ENCODE measurements at regions not wholly inside any gene's neighbourhood (a gene's known extent, or its start where the extent isn't known, plus 50 kb on each side); places are given as distances from the start of the nearest gene placed in this dataset.
"Not testable (repeated sequence)": the region's sequence is repeated elsewhere in the genome, so short reads cannot be mapped to it uniquely, and the experiment has no call there.

- DNase-seq (ENCODE audit: low read depth) = no peak
Observed at GRCh38 chr4:58368221-58368620, 1258.0 kb upstream of the IGFBP7 start.

GRCh38 chr4:58360354-58361133 is 1250.4 kb upstream of the IGFBP7 start:
- DNase-seq (ENCODE audit: low read depth) = no peak

DNA sequence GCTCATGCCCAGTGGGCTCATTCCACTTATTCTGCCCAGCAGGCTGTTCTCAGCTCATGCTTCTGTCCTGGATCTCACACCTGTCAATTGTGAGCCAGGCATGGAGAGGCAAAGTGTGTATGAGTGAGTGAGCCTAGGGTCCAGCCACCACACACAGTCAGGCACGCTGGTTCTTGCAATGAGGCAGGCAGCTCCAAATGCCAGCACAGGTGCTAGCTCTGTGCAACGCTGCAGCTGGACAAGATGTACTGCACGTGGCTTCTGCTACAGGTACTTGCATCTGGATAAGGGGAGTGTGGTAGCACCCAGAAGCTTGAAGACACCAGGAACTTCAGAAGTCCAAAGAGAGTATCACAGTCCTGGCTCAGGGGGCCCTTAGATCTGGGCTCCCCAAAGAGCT is 1249.4 kb upstream of the IGFBP7 start:
- no peak for DNase-seq (ENCODE audit: low read depth)

GRCh38 chr4:58357947-58358346 is 1247.8 kb upstream of the IGFBP7 start:
- DNase-seq (ENCODE audit: low read depth) = no peak

DNA sequence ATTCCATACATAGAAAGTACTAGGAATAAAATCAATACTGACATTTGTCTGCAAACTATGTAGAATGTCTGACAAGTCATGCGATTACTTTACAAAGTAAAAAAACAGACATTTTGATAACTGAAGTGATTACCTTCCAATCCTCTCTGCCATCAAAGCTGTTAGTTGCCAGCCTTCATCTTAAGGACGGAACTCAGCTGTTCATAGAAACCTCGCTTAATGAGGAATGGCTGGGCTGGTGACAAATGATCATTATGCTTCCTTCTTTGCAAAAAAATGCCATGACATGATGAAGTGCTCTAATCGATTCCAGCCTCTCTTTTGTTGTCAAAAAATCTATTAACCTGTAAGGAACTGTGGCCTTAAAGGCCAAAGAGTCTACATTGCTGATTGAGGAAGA is 1214.9 kb upstream of the IGFBP7 start:
- DNase-seq (ENCODE audit: low read depth) = no peak

DNA sequence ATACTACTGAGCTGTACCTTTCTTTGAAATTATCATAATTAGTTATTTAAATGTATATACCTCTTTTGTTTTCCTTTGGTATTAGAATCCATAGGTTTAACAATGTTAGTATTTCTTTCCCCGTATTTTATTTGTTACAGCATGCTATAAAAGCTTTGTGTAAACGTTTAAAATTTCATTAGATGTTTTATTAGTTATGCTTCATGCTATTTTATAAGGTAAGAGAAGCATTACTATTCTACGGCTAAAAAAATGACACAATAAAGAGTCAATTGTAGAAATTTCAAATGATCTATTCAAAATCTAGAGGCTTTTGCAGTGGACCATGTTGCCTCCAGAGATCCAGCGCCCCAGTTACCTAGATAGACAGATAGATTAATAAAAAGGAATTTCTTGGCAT is 1203.3 kb upstream of the IGFBP7 start:
- DNase-seq (ENCODE audit: low read depth) = no peak

DNA sequence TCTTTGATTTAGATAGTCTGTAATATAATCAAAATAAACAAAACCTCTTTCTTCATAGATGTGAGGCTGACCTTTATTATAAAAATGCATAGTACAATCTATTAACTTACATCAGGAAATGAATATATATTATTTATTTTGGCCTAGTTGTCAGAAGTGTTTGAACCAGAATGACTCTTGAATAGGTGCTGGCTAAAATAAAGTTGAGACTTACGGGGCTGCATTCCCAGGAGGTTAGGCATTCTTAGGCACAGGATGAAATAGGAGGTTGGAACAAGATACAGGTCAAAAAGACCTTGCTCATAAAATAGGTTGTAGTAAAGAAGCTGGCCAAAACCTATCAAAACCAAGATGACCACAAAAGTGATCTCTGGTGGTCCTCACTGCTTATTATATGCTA is 1193.3 kb upstream of the IGFBP7 start:
- no peak for DNase-seq (ENCODE audit: low read depth)

GRCh38 chr4:58301376-58301999 is 1191.3 kb upstream of the IGFBP7 start:
- DNase-seq (ENCODE audit: low read depth) = no peak

DNA sequence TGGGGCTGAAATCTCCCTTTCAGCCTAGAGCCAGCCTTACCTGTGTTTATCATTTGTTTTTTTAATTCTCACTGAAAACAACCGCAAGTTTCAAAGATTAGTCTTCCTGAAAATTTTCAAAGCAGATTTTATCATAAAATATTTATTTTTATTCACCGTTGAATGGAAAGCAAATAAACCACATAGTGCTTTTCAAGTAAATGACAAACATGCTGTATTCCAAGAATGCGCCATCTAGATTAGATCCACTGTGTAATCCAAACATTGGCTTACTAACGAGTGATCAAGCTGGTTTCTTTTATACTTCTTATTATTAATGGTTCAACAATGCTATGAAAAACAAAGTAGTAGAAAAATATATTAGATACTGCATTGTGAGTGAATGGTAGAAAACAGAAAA is 1176.2 kb upstream of the IGFBP7 start:
- DNase-seq (ENCODE audit: low read depth) = no peak

- not testable (repeated sequence) for DNase-seq (ENCODE audit: low read depth)
Observed at GRCh38 chr4:58280928-58281327, 1170.7 kb upstream of the IGFBP7 start.

DNA sequence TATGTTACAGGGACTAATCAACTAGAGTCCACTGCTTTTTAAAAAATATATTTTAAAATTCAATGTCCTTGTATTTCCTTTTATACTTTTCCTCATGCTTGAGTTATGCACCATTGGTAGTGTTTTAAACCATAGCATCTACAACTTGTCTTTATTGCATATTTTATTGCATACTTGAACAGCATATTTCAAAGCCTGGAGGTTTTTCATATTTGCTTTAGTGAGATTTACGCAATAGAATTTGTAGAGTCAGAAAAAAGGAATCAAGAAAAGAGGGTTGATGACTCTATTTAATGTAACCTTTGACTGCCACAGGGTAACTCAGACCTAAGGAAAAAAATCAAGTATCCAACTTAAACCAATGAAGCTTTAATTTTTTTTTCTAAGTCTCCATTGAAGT is 1165.7 kb upstream of the IGFBP7 start:
- no peak for DNase-seq (ENCODE audit: low read depth)

GRCh38 chr4:58274553-58274952 is 1164.4 kb upstream of the IGFBP7 start:
- DNase-seq (ENCODE audit: low read depth) = no peak

DNA sequence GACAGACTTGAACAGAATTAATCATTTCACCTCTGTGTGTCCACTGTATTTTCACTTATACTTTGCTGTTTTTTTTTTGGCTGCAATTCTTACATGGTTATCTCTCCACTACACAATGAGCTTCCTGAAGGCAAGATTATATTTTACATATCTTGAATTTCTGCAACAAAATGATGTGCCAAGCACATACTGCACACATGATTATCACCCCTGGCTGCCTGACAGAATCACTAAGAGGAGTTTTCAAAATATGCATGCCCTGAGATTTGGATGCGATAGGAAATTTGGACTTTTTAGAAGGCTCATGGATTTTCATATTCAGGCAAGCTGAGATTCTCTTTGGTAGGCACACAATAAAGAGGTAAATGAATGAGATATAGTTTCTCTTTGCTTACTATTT is 1162.1 kb upstream of the IGFBP7 start:
- no peak for DNase-seq (ENCODE audit: low read depth)

GRCh38 chr4:58265734-58266133 is 1155.5 kb upstream of the IGFBP7 start:
- DNase-seq (ENCODE audit: low read depth) = no peak

GRCh38 chr4:58261526-58261925 is 1151.3 kb upstream of the IGFBP7 start:
- no peak for DNase-seq (ENCODE audit: low read depth)

GRCh38 chr4:58254291-58254690 is 1144.1 kb upstream of the IGFBP7 start:
- no peak for DNase-seq (ENCODE audit: low read depth)

DNA sequence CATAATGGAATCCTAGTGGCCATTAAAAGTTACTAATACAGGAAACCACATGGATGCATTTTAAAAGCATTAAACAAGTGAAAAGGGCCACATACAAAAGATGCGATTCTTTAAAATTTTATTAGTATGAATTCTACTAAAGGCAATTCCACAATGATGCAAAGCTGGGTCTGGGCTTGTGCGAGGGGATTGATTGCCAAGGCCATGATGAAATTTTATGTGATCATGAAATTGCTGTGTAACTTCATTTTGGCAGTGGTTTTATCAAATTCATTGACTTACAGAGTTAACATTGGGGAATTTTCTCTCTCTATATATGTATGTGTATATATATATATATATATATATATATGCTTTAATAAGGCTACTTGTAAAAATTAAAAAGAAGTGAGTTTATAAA is 1142.5 kb upstream of the IGFBP7 start:
- no peak for DNase-seq (ENCODE audit: low read depth)

DNA sequence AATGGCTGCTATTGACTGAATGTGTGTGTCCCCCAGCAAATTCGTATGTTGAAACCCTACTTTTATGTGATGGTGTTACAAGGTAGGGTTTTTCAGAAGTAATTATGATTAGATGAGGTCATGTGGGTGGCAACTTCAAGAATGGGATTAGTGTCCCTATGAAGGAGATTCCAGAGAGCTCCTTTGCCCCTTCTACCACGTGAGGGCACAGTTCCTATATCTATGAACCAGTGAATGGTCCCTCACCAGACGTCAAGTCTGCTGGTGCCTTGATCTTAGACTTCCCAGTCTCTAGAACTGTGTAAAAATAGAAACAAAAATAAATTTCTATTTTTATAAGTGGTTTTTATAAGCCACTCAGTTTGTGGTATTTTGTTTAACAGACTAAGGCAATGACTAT is 1137.6 kb upstream of the IGFBP7 start:
- no peak for DNase-seq (ENCODE audit: low read depth)

DNA sequence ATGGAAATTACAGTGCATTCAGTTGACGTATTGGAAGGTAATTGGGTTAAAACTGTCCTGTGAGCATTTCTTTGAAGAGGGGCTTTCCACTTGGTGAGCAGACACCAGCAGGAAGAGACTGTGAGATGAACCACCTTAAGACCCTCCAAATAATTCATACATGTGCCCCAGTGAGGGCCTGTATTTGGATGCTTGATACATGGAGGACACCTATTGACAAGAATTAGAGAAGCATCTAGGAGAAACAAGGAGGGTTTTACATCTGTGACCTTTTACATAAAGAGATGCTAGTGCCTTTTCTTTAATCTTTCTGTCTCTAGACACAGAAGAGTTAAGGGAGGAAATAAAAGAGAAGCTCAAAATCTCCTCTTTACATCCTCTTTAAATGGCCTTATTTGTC is 1115.3 kb upstream of the IGFBP7 start:
- DNase-seq (ENCODE audit: low read depth) = no peak

DNA sequence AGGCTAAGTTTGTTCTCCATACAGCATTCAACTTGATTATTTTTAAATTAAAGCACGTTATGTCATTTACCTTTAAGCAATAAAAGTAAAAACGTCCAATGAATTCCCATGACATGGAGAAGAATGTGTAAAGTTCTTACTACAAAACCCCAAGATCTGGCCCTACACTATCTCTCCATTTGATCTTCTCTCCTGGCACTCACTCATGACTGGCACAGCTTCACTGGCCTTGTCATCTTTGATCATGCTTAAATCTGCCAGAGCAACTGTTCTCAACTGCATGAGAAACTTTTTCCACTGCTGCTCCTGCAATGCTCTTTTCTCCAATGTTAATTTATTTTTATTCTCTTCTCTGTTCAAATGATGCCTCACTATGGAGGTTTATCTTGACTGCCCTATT is 1109.0 kb upstream of the IGFBP7 start:
- no peak for DNase-seq (ENCODE audit: low read depth)

GRCh38 chr4:58216461-58216860 is 1106.3 kb upstream of the IGFBP7 start:
- DNase-seq (ENCODE audit: low read depth) = no peak

DNA sequence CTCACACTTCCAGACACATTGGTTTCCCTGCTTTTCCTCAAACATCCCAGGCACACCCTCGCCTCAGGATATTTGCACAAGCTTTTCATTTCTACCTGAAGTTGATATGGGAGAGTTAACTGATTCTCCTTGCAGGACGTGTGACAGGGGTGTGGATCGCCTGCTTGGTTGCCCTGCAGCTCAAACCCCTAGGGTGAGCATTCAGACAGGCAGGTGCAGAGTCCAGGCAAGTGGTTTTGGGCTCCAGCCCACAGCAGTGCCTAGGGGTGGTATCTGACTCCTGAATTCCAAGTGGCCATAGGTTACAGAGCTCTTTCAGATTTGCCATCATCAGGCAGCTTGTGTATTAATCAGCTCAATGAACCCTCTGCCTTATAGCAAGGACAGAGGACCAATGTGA is 1104.2 kb upstream of the IGFBP7 start:
- DNase-seq (ENCODE audit: low read depth) = no peak

DNA sequence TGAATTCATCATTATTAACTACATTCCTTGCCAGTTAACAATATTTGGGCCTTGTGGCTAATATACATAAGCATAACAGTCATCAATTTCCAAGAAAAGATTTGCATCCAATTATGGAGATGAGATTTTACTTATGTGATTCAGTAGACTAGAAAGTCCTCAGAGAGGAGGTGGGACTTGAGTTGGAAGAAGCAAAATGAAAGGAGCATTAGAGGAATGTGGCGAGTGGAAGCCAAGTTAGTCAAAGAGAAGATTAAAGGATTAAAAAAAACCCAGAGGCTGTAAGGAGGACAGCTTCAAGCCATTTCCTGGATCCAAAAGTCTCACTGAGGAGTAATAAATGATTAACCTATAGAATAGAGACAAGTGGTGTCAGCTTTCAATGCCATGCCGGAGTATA is 1099.4 kb upstream of the IGFBP7 start:
- DNase-seq (ENCODE audit: low read depth) = no peak

- DNase-seq (ENCODE audit: low read depth) = no peak
Observed at GRCh38 chr4:58209001-58209400, 1098.8 kb upstream of the IGFBP7 start.
